Panc1 (cell line): ENCODE measurements at regions not wholly inside any gene's neighbourhood (a gene's known extent, or its start where the extent isn't known, plus 50 kb on each side); places are given as distances from the start of the nearest gene placed in this dataset.

Experiments used
- POLR2AphosphoS5 ChIP-seq: IDR thresholded peaks from 2 replicates; pipeline ENCODE4 v1.6.1; 2012; ENCODE audit warnings: mild to moderate bottlenecking, low read depth, low read length, moderate library complexity
- TF ChIP-seq, protein P1 (sequence below): fragments of 450-650 bp; IDR thresholded peaks from 2 replicates; pipeline ENCODE4 v1.5.1; 2017; ENCODE audit warnings: mild to moderate bottlenecking

DNA sequence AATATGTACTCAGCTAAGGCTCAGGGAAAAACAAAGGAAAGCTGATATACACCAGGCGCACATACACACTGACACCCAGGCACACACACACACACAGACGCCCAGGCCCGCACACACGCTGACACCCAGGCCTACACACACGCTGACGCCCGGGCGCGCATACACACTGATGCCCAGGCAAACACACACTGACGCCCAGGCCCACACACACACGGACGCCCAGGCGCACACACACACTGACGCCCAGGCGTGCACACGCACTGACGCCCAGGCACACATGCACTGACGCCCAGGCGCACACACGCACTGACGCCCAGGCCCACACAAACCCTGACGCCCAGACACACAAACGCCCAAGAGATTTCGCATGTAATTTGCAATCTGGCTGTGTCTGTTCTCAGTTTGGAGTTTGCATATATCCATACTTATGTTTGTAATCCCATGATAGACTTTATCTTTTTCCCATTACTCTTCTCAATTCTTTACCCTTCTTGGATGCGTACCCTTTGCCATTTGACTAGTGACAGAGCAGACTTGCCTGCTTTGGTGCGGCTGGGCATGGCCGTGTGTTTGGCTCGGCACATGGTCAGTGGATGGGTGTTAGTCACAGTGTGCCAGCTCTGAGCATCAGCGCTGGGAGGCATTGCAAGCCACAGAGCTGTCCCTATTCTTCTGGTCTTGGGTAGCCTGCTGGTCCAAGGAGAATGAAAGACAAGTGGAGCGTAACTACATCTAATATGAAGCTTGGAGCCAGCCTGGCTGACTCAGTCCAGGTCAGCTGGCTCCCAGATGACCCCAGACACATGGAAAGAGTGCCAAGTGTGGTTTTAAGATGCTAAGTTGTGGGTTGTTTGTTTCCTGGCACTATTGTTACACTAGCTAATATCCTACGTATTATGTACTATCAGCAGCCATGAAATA is 632.4 kb upstream of the ZFP42 start:
- TF ChIP-seq, protein P1, sequence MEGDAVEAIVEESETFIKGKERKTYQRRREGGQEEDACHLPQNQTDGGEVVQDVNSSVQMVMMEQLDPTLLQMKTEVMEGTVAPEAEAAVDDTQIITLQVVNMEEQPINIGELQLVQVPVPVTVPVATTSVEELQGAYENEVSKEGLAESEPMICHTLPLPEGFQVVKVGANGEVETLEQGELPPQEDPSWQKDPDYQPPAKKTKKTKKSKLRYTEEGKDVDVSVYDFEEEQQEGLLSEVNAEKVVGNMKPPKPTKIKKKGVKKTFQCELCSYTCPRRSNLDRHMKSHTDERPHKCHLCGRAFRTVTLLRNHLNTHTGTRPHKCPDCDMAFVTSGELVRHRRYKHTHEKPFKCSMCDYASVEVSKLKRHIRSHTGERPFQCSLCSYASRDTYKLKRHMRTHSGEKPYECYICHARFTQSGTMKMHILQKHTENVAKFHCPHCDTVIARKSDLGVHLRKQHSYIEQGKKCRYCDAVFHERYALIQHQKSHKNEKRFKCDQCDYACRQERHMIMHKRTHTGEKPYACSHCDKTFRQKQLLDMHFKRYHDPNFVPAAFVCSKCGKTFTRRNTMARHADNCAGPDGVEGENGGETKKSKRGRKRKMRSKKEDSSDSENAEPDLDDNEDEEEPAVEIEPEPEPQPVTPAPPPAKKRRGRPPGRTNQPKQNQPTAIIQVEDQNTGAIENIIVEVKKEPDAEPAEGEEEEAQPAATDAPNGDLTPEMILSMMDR = no peak
- no peak for TF ChIP-seq POLR2AphosphoS5
